ENCODE measurements at regions not wholly inside any gene's neighbourhood (a gene's known extent, or its start where the extent isn't known, plus 50 kb on each side); places are given as distances from the start of the nearest gene placed in this dataset.
"Not testable (repeated sequence)": the region's sequence is repeated elsewhere in the genome, so short reads cannot be mapped to it uniquely, and the experiment has no call there.

GRCh38 chr3:110419601-110420000, 652.0 kb upstream of the NECTIN3 start:
- no peak for DNase-seq (ENCODE audit: low spot score in 2 of 2)
- H3K4me3 Mint-ChIP-seq, result no peak overlapping the region
- no peaks in the 10 kb centered on the region for H3K9me3 Mint-ChIP-seq
- H3K4me1 Mint-ChIP-seq, result no peaks in the 10 kb centered on the region
- H3K36me3 Mint-ChIP-seq, result no peaks in the 10 kb centered on the region
- ATAC-seq, result no peak
- no peak overlapping the region for H3K27ac Mint-ChIP-seq

GRCh38 chr3:110420158-110420641, 651.4 kb upstream of the NECTIN3 start:
- DNase-seq (ENCODE audit: low spot score in 2 of 2), result no peak
- no peaks in the 10 kb centered on the region for H3K4me1 Mint-ChIP-seq
- no peak overlapping the region for H3K27ac Mint-ChIP-seq
- ATAC-seq, result no peak
- no peaks in the 10 kb centered on the region for H3K36me3 Mint-ChIP-seq
- no peaks in the 10 kb centered on the region for H3K9me3 Mint-ChIP-seq
- no peak overlapping the region for H3K4me3 Mint-ChIP-seq

GRCh38 chr3:110423276-110423675, 648.3 kb upstream of the NECTIN3 start:
- no peak overlapping the region for H3K4me3 Mint-ChIP-seq
- no peak overlapping the region for H3K27ac Mint-ChIP-seq

GRCh38 chr3:110430146-110430545, 641.5 kb upstream of the NECTIN3 start:
- no peak overlapping the region for H3K27ac Mint-ChIP-seq
- H3K9me3 Mint-ChIP-seq, result no peaks in the 10 kb centered on the region
- no peak overlapping the region for H3K4me3 Mint-ChIP-seq
- H3K4me1 Mint-ChIP-seq, result no peaks in the 10 kb centered on the region
- no peaks in the 10 kb centered on the region for H3K36me3 Mint-ChIP-seq
- DNase-seq (ENCODE audit: low spot score in 2 of 2) (no peak), ATAC-seq (no peak)

More at GRCh38 chr3:110423276-110423675, 648.3 kb upstream of the NECTIN3 start:
- Mint-ChIP-seq H3K36me3 (no peaks in the 10 kb centered on the region), H3K4me1 (no peaks in the 10 kb centered on the region), H3K9me3 (no peaks in the 10 kb centered on the region)
- DNase-seq (ENCODE audit: low spot score in 2 of 2) (no peak), ATAC-seq (no peak)

GRCh38 chr3:110436209-110436608, 635.4 kb upstream of the NECTIN3 start:
- H3K36me3 Mint-ChIP-seq, result no peaks in the 10 kb centered on the region
- ATAC-seq (no peak), DNase-seq (ENCODE audit: low spot score in 2 of 2) (no peak)
- no peak overlapping the region for H3K4me3 Mint-ChIP-seq
- no peak overlapping the region for H3K27ac Mint-ChIP-seq
- H3K9me3 Mint-ChIP-seq, result no peaks in the 10 kb centered on the region
- H3K4me1 Mint-ChIP-seq, result no peaks in the 10 kb centered on the region

- not testable (repeated sequence) for H3K27ac Mint-ChIP-seq; H3K4me3 Mint-ChIP-seq; ATAC-seq; H3K9me3 Mint-ChIP-seq; DNase-seq (ENCODE audit: low spot score in 2 of 2); H3K36me3 Mint-ChIP-seq; H3K4me1 Mint-ChIP-seq
Measured at GRCh38 chr3:110440066-110440653, 631.5 kb upstream of the NECTIN3 start.

- H3K4me3 Mint-ChIP-seq, result no peak overlapping the region
- DNase-seq (ENCODE audit: low spot score in 2 of 2), result no peak
- no peaks in the 10 kb centered on the region for H3K9me3 Mint-ChIP-seq
- no peak overlapping the region for H3K27ac Mint-ChIP-seq
- no peak for ATAC-seq
- no peaks in the 10 kb centered on the region for H3K4me1 Mint-ChIP-seq
- H3K36me3 Mint-ChIP-seq, result no peaks in the 10 kb centered on the region
Measured at GRCh38 chr3:110454066-110454465, 617.5 kb upstream of the NECTIN3 start.

- Mint-ChIP-seq H3K27ac (no peak overlapping the region), H3K36me3 (no peaks in the 10 kb centered on the region), H3K4me3 (no peak overlapping the region), H3K9me3 (no peaks in the 10 kb centered on the region), H3K4me1 (no peaks in the 10 kb centered on the region)
- no peak for ATAC-seq
- DNase-seq (ENCODE audit: low spot score in 2 of 2), result no peak
Measured at GRCh38 chr3:110456001-110456400, 615.6 kb upstream of the NECTIN3 start.

GRCh38 chr3:110456438-110457138, 615.0 kb upstream of the NECTIN3 start:
- Mint-ChIP-seq H3K27ac (no peak overlapping the region), H3K4me3 (no peak overlapping the region), H3K9me3 (no peaks in the 10 kb centered on the region), H3K36me3 (no peaks in the 10 kb centered on the region), H3K4me1 (no peaks in the 10 kb centered on the region)
- DNase-seq (ENCODE audit: low spot score in 2 of 2), result no peak
- no peak for ATAC-seq

- Mint-ChIP-seq H3K4me3 (no peak overlapping the region), H3K4me1 (no peaks in the 10 kb centered on the region), H3K9me3 (no peaks in the 10 kb centered on the region), H3K27ac (no peak overlapping the region), H3K36me3 (no peaks in the 10 kb centered on the region)
- DNase-seq (ENCODE audit: low spot score in 2 of 2), result no peak
- ATAC-seq, result peak; percentile 43
Measured at GRCh38 chr3:110457508-110457907, 614.1 kb upstream of the NECTIN3 start.

GRCh38 chr3:110459021-110459420, 612.6 kb upstream of the NECTIN3 start:
- H3K4me1 Mint-ChIP-seq, result no peaks in the 10 kb centered on the region
- H3K27ac Mint-ChIP-seq, result no peak overlapping the region
- ATAC-seq (no peak), DNase-seq (ENCODE audit: low spot score in 2 of 2) (no peak)
- H3K9me3 Mint-ChIP-seq, result no peaks in the 10 kb centered on the region
- no peak overlapping the region for H3K4me3 Mint-ChIP-seq
- H3K36me3 Mint-ChIP-seq, result no peaks in the 10 kb centered on the region

- H3K27ac Mint-ChIP-seq, result no peak overlapping the region
- DNase-seq (ENCODE audit: low spot score in 2 of 2) (no peak), ATAC-seq (no peak)
Measured at GRCh38 chr3:110470310-110470709, 601.3 kb upstream of the NECTIN3 start.

GRCh38 chr3:110473405-110473804, 598.2 kb upstream of the NECTIN3 start:
- DNase-seq (ENCODE audit: low spot score in 2 of 2), result no peak
- Mint-ChIP-seq H3K9me3 (no peaks in the 10 kb centered on the region), H3K4me3 (no peak overlapping the region), H3K27ac (no peak overlapping the region), H3K36me3 (no peaks in the 10 kb centered on the region), H3K4me1 (no peaks in the 10 kb centered on the region)
- no peak for ATAC-seq

More at GRCh38 chr3:110470310-110470709, 601.3 kb upstream of the NECTIN3 start:
- no peaks in the 10 kb centered on the region for H3K36me3 Mint-ChIP-seq
- H3K4me3 Mint-ChIP-seq, result no peak overlapping the region
- H3K9me3 Mint-ChIP-seq, result no peaks in the 10 kb centered on the region
- no peaks in the 10 kb centered on the region for H3K4me1 Mint-ChIP-seq

- no peaks in the 10 kb centered on the region for H3K9me3 Mint-ChIP-seq
- no peak for ATAC-seq
- H3K36me3 Mint-ChIP-seq, result no peaks in the 10 kb centered on the region
- no peaks in the 10 kb centered on the region for H3K4me1 Mint-ChIP-seq
- H3K4me3 Mint-ChIP-seq, result no peak overlapping the region
- no peak for DNase-seq (ENCODE audit: low spot score in 2 of 2)
- no peak overlapping the region for H3K27ac Mint-ChIP-seq
Measured at GRCh38 chr3:110474397-110474796, 597.2 kb upstream of the NECTIN3 start.

GRCh38 chr3:110478377-110479054, 593.1 kb upstream of the NECTIN3 start:
- no peak overlapping the region for H3K4me3 Mint-ChIP-seq
- H3K27ac Mint-ChIP-seq, result no peak overlapping the region
- ATAC-seq (no peak), DNase-seq (ENCODE audit: low spot score in 2 of 2) (no peak)
- no peaks in the 10 kb centered on the region for H3K9me3 Mint-ChIP-seq
- no peaks in the 10 kb centered on the region for H3K4me1 Mint-ChIP-seq
- H3K36me3 Mint-ChIP-seq, result no peaks in the 10 kb centered on the region

GRCh38 chr3:110479731-110480130, 591.9 kb upstream of the NECTIN3 start:
- Mint-ChIP-seq H3K4me3 (no peak overlapping the region), H3K4me1 (no peaks in the 10 kb centered on the region), H3K36me3 (no peaks in the 10 kb centered on the region), H3K9me3 (peaks cover 4% of the 10 kb centered on the region), H3K27ac (no peak overlapping the region)
- DNase-seq (ENCODE audit: low spot score in 2 of 2) (no peak), ATAC-seq (no peak)
